Type B pancreatic cell (in vitro differentiated cells): ENCODE measurements at regions not wholly inside any gene's neighbourhood (a gene's known extent, or its start where the extent isn't known, plus 50 kb on each side); places are given as distances from the start of the nearest gene placed in this dataset.
"Not testable (repeated sequence)": the region's sequence is repeated elsewhere in the genome, so short reads cannot be mapped to it uniquely, and the experiment has no call there.

ENCODE experiments used
- DNase-seq: peaks from one replicate; pipeline ENCODE4 v3.0.0; 2021; ENCODE audit warnings: mixed read lengths; ENCODE audit not compliant: unreplicated experiment; ENCODE audit errors: extremely low spot score
- H3K27ac Mint-ChIP-seq: 2 replicates; pipeline ENCODE4 v1.8.0; 2021; ENCODE audit warnings: mild to moderate bottlenecking, mixed read lengths
- H3K27me3 Mint-ChIP-seq: 2 replicates; pipeline ENCODE4 v1.8.0; 2021; ENCODE audit warnings: mixed read lengths
- H3K36me3 Mint-ChIP-seq: 2 replicates; pipeline ENCODE4 v1.8.0; 2021; ENCODE audit warnings: mixed read lengths
- H3K4me1 Mint-ChIP-seq: one replicate; pipeline ENCODE4 v1.8.0; 2021; ENCODE audit warnings: mixed read lengths; ENCODE audit not compliant: unreplicated experiment
- H3K4me3 Mint-ChIP-seq: 2 replicates; pipeline ENCODE4 v1.8.0; 2021; ENCODE audit warnings: mild to moderate bottlenecking, mixed read lengths
- H3K9me3 Mint-ChIP-seq: 2 replicates; pipeline ENCODE4 v1.8.0; 2021; ENCODE audit warnings: mixed read lengths
- TF ChIP-seq, protein P1 (sequence below): fragments of 200-600 bp; sonication (generic); conservative IDR thresholded peaks from 2 replicates; pipeline ENCODE4 v1.5.0; 2021; ENCODE audit warnings: antibody characterized with exemption, mild to moderate bottlenecking

DNA sequence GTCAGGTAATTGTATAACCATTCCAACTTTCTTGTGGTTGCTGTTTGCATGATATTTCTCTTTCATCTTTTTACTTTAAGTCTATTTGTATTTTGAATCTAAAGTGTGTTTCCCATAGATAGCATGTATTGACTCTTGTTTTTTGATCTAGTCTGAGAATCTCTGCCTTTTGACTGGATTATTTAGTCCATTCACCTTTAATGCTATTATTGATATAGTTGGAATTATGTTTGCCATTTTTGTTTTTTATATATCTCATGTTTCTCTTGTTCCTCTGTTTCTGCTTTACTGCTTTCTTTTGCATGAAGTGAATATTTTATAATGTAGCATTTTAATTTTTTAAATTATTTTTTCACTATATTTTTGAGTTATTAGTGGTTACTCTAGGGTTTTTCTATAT lies 103.9 kb upstream of the PMCH start:
- TF ChIP-seq, protein P1, sequence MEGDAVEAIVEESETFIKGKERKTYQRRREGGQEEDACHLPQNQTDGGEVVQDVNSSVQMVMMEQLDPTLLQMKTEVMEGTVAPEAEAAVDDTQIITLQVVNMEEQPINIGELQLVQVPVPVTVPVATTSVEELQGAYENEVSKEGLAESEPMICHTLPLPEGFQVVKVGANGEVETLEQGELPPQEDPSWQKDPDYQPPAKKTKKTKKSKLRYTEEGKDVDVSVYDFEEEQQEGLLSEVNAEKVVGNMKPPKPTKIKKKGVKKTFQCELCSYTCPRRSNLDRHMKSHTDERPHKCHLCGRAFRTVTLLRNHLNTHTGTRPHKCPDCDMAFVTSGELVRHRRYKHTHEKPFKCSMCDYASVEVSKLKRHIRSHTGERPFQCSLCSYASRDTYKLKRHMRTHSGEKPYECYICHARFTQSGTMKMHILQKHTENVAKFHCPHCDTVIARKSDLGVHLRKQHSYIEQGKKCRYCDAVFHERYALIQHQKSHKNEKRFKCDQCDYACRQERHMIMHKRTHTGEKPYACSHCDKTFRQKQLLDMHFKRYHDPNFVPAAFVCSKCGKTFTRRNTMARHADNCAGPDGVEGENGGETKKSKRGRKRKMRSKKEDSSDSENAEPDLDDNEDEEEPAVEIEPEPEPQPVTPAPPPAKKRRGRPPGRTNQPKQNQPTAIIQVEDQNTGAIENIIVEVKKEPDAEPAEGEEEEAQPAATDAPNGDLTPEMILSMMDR = no peak

DNA sequence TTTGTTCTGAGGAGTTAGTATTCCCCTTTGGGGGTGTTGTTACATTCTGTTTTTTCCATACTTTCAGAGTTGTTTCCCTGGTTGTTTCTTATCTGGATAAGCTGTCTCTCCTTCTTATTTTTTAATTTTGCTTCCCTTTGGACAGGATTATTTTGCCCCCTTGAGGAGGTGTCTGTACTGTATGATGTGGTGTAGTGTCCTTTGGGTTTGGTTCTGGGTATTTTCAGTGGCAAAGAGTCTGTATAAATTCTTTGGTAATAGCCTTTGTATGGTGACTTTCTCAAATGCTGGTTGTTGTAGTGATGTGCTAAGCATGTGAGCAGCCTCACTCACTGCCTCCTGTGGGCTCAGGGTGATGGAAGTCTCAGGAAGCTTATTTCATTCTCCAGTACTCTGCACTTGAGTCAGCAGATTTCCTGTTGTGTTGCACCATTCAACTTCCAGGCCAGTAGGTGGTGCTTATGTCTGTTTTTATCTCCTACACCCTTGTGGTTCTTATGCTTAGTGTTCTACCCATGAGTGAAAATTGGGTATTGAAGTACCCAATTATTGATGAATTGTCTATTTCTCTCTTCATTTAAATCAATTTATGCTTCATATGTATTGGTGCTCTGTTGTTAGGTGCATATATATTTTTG lies 103.3 kb upstream of the PMCH start:
- TF ChIP-seq, protein P1 = peak; percentile 47
- no peaks in the 10 kb centered on the region for H3K9me3 Mint-ChIP-seq
- DNase-seq = no peak
- no peaks in the 10 kb centered on the region for H3K36me3 Mint-ChIP-seq
- no peaks in the 10 kb centered on the region for H3K27me3 Mint-ChIP-seq
- H3K4me1 Mint-ChIP-seq = no peaks in the 10 kb centered on the region
- H3K27ac Mint-ChIP-seq = no peak overlapping the region
- no peak overlapping the region for H3K4me3 Mint-ChIP-seq

More for the DNA sequence above, 103.9 kb upstream of the PMCH start:
- no peaks in the 10 kb centered on the region for H3K9me3 Mint-ChIP-seq
- H3K27ac Mint-ChIP-seq = no peak overlapping the region
- no peak for DNase-seq
- no peaks in the 10 kb centered on the region for H3K36me3 Mint-ChIP-seq
- H3K4me1 Mint-ChIP-seq = no peaks in the 10 kb centered on the region
- H3K4me3 Mint-ChIP-seq = no peak overlapping the region
- H3K27me3 Mint-ChIP-seq = no peaks in the 10 kb centered on the region

DNA sequence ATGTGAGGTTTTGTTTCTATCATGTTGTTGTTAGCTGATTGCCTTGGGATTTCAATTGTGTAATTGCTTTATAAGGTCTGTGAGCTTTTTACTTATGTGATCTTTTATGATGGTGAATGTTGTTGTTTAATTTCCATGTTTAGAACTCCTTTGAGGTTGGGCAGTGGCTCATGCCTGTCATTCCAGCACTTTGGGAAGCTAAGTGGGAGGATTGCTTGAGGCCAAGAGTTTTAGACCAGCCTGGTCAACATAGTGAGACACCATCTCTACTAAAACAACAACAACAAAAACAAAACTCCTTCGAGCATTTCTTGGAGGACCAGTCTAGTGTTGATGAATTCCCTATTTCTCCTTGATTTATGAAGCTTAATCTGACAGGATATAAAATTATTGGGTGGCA lies 102.1 kb upstream of the PMCH start:
- H3K4me1 Mint-ChIP-seq = no peaks in the 10 kb centered on the region
- no peak overlapping the region for H3K27ac Mint-ChIP-seq
- H3K36me3 Mint-ChIP-seq = no peaks in the 10 kb centered on the region
- TF ChIP-seq, protein P1 = no peak
- peaks cover 3% of the 10 kb centered on the region for H3K9me3 Mint-ChIP-seq
- no peak for DNase-seq
- H3K4me3 Mint-ChIP-seq = no peak overlapping the region
- no peaks in the 10 kb centered on the region for H3K27me3 Mint-ChIP-seq

DNA sequence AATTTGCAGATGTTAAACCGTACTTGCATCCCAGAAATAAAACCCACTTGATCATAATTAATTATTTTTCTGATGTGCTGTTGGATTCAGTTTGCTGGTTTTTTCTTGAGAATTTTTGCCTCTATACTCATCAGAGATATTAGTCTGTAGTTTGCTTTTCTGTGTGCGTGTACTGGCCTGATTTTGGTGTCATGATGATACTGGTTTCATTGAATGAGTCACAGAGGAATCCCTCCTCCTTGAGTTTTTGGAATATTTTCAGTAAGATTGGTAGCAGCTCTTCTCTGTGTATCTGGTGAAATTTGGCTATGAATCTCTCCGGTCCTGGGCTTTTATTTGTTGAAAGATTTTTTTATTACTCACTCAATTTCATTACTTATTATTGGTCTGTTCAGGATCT lies 100.4 kb upstream of the PMCH start:
- DNase-seq = no peak
- no peak overlapping the region for H3K4me3 Mint-ChIP-seq
- no peaks in the 10 kb centered on the region for H3K36me3 Mint-ChIP-seq
- no peaks in the 10 kb centered on the region for H3K4me1 Mint-ChIP-seq
- H3K27me3 Mint-ChIP-seq = no peaks in the 10 kb centered on the region
- TF ChIP-seq, protein P1 = no peak
- peaks cover 6% of the 10 kb centered on the region for H3K9me3 Mint-ChIP-seq
- H3K27ac Mint-ChIP-seq = no peak overlapping the region

DNA sequence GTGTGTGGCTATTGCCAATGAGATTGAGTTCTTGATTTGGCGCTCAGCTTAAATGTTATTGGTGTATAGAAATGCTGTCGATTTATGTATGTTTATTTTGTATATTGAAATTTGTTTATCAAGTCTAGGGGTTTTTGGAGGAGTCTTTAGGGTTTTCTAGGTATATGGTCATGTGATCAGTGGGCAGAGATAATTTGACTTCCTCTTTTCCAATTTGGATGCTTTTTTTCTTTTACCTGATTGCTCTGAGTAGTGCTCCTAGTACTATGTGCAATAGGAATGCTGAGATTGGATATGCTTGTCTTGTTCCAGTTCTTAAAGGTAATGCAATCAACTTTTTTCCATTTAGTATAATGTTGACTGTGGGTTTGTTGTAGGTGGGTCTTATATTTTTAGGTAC lies 99.8 kb upstream of the PMCH start:
- H3K4me3 Mint-ChIP-seq = no peak overlapping the region
- TF ChIP-seq, protein P1 = no peak

DNA sequence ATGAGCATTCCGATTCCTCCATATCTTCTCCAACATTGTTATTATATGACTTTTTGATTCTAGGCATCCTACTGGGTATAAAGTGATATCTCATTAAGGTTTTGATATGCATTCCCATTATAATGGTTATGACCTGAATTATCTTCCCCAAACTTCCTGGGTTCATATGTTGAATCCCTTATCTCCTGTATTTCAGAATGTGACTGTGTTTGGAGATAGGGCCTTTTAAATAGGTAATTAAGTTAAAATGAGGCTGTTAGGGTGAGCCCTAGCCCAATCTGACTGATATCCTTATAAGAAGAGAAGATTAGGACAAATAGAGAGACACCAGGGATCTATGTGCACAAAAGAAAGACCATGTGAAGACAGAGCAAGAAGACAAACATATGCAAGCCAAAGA lies 96.9 kb upstream of the PMCH start:
- no peak overlapping the region for H3K4me3 Mint-ChIP-seq
- H3K27me3 Mint-ChIP-seq = no peaks in the 10 kb centered on the region
- DNase-seq = no peak
- H3K4me1 Mint-ChIP-seq = no peaks in the 10 kb centered on the region
- H3K9me3 Mint-ChIP-seq = peaks cover 13% of the 10 kb centered on the region
- H3K36me3 Mint-ChIP-seq = no peaks in the 10 kb centered on the region
- H3K27ac Mint-ChIP-seq = peak overlapping the region; percentile 46
- TF ChIP-seq, protein P1 = no peak

More for the DNA sequence above, 99.8 kb upstream of the PMCH start:
- Mint-ChIP-seq H3K36me3 (no peaks in the 10 kb centered on the region), H3K4me1 (no peaks in the 10 kb centered on the region), H3K27me3 (no peaks in the 10 kb centered on the region), H3K9me3 (peaks cover 6% of the 10 kb centered on the region), H3K27ac (no peak overlapping the region)
- DNase-seq = no peak

DNA sequence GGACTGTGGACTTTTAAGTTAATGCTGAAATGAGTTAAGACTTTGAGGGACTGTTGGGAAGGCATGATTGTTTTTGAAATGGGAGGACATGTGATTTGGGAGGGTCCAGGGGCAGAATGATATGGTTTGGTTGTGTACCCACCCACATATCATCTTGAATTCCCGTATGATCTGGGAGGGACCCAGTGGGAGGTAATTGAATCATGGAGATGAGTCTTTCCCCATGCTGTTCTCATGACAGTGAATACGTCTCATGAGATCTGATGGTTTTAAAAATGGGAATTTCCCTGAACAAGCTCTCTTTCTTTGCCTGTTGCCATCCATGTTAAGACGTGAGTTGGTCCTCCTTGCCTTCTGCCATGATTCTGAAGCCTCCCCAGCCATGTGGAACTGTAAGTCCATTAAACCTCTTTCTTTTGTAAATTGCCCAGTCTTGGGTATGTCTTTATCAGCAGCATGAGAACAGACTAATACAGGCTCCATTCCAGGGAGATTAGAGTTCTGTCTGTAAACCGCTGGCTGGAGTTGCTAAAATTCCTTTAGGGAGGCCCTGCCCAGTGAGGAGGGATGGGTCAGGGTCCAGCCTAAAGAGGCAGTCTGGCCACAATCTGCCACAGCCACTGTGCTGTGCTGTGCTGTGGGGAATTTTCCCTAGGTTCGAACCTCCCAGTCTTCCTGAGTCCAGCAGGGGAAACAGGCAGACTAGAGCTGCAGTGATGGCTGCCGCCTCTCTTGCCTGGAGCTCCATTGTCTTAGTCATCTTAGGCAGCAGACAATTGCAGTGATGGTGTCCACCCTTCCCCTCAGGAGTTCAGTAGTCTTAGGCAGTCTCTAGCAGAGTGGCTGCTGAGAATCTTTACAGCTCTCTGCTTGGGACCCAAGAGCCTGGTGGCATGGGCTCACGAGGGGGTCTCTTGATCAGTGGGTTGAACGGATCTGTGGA lies 94.1 kb upstream of the PMCH start:
- peaks cover 13% of the 10 kb centered on the region for H3K9me3 Mint-ChIP-seq
- H3K4me1 Mint-ChIP-seq, H3K36me3 Mint-ChIP-seq, H3K4me3 Mint-ChIP-seq, DNase-seq, H3K27ac Mint-ChIP-seq, H3K27me3 Mint-ChIP-seq: not testable (repeated sequence)
